ENCODE measurements at regions not wholly inside any gene's neighbourhood (a gene's known extent, or its start where the extent isn't known, plus 50 kb on each side); places are given as distances from the start of the nearest gene placed in this dataset.
A peak's percentile ranks its signal among the peaks of the same experiment; 100 is the strongest.
"Not testable (repeated sequence)": the region's sequence is repeated elsewhere in the genome, so short reads cannot be mapped to it uniquely, and the experiment has no call there.

GRCh38 chr2:145792745-145793144 is 1272.8 kb upstream of the ZEB2 start:
- DNase-seq: no peak

- no peak for DNase-seq
Observed at GRCh38 chr2:145789636-145790035, 1269.7 kb upstream of the ZEB2 start.

- DNase-seq: not testable (repeated sequence)
Observed at GRCh38 chr2:145787597-145788361, 1267.9 kb upstream of the ZEB2 start.

- DNase-seq: not testable (repeated sequence)
Observed at GRCh38 chr2:145782607-145783006, 1262.7 kb upstream of the ZEB2 start.

- DNase-seq: no peak
Observed at GRCh38 chr2:145777914-145778313, 1258.0 kb upstream of the ZEB2 start.

- DNase-seq: no peak
Observed at GRCh38 chr2:145777297-145777696, 1257.4 kb upstream of the ZEB2 start.

GRCh38 chr2:145775591-145775990 is 1255.7 kb upstream of the ZEB2 start:
- no peak for DNase-seq

GRCh38 chr2:145771525-145771924 is 1251.6 kb upstream of the ZEB2 start:
- no peak for DNase-seq

GRCh38 chr2:145769011-145769716 is 1249.2 kb upstream of the ZEB2 start:
- no peak for DNase-seq

GRCh38 chr2:145765874-145766273 is 1246.0 kb upstream of the ZEB2 start:
- no peak for DNase-seq

- DNase-seq: no peak
Observed at GRCh38 chr2:145764631-145765030, 1244.7 kb upstream of the ZEB2 start.

GRCh38 chr2:145760781-145761649 is 1241.1 kb upstream of the ZEB2 start:
- no peak for DNase-seq

- DNase-seq: no peak
Observed at GRCh38 chr2:145759228-145759915, 1239.5 kb upstream of the ZEB2 start.

GRCh38 chr2:145757503-145758246 is 1237.8 kb upstream of the ZEB2 start:
- DNase-seq: no peak

- no peak for DNase-seq
Observed at GRCh38 chr2:145755019-145755837, 1235.3 kb upstream of the ZEB2 start.

GRCh38 chr2:145753966-145754365 is 1234.0 kb upstream of the ZEB2 start:
- no peak for DNase-seq

- DNase-seq: no peak
Observed at GRCh38 chr2:145753041-145753608, 1233.2 kb upstream of the ZEB2 start.

- DNase-seq: peak; percentile 38
Observed at GRCh38 chr2:145752091-145752806, 1232.3 kb upstream of the ZEB2 start.

- DNase-seq: no peak
Observed at GRCh38 chr2:145751629-145752028, 1231.7 kb upstream of the ZEB2 start.

- DNase-seq: no peak
Observed at GRCh38 chr2:145751155-145751554, 1231.2 kb upstream of the ZEB2 start.
